Ovary (tissue), 3 donors: ENCODE measurements at regions not wholly inside any gene's neighbourhood (a gene's known extent, or its start where the extent isn't known, plus 50 kb on each side); places are given as distances from the start of the nearest gene placed in this dataset.

Experiments used
- EP300 ChIP-seq: sonication (generic); formaldehyde crosslinking; IDR thresholded peaks from one replicate; pipeline ENCODE4 v1.6.1; 2017; ENCODE audit warnings: antibody characterized with exemption
- TF ChIP-seq, protein P1 (sequence below), 3 donors: fragments of 450-650 bp in 2 of 3; fragments of 200-600 bp in 1 of 3; IDR thresholded peaks; one replicate each; pipeline versions ENCODE4 v1.5.1 to v1.8.0; 2016 to 2022; ENCODE audit warnings: antibody characterized with exemption in 3 of 3, mild to moderate bottlenecking in 1 of 3
- donor health status: DM: no; HTN: no; CAD: no.

DNA sequence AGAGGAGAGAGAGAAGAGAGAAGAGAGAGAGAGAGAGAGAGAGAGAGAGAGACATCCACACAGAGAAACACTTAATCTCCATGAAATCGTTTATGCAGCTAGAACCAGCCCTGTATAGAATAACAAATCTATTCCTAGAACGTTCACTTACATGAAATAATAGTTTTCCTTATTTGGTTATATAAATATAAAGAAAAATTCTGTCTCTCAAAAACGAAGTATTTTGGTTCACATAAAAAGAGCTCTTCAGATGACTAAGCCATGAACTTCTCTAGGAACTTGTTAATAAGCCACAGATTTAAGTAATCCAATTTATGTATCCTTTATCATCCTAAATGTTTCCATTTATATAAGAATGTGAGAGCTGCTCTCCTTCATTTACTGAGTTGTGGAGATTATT lies 1315.1 kb upstream of the PCDH7 start:
- TF ChIP-seq EP300, result no peak
- TF ChIP-seq, protein P1, sequence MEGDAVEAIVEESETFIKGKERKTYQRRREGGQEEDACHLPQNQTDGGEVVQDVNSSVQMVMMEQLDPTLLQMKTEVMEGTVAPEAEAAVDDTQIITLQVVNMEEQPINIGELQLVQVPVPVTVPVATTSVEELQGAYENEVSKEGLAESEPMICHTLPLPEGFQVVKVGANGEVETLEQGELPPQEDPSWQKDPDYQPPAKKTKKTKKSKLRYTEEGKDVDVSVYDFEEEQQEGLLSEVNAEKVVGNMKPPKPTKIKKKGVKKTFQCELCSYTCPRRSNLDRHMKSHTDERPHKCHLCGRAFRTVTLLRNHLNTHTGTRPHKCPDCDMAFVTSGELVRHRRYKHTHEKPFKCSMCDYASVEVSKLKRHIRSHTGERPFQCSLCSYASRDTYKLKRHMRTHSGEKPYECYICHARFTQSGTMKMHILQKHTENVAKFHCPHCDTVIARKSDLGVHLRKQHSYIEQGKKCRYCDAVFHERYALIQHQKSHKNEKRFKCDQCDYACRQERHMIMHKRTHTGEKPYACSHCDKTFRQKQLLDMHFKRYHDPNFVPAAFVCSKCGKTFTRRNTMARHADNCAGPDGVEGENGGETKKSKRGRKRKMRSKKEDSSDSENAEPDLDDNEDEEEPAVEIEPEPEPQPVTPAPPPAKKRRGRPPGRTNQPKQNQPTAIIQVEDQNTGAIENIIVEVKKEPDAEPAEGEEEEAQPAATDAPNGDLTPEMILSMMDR (IDR thresholded peaks at IDR 0.05), result no peak
